Stimulated activated CD4-positive, alpha-beta T cell treated with anti-CD3 and anti-CD28 coated beads, Interleukin-1b, Interleukin-23, amount 100 ng/mL, for 1 hour (primary cell): ENCODE measurements at regions not wholly inside any gene's neighbourhood (a gene's known extent, or its start where the extent isn't known, plus 50 kb on each side); places are given as distances from the start of the nearest gene placed in this dataset.
"Not testable (repeated sequence)": the region's sequence is repeated elsewhere in the genome, so short reads cannot be mapped to it uniquely, and the experiment has no call there.

Source experiments
- DNase-seq, 2 donors: peaks; one replicate each; pipeline ENCODE4 v3.0.0-alpha.2; 2020; ENCODE audit warnings: low read depth in 2 of 2

DNA sequence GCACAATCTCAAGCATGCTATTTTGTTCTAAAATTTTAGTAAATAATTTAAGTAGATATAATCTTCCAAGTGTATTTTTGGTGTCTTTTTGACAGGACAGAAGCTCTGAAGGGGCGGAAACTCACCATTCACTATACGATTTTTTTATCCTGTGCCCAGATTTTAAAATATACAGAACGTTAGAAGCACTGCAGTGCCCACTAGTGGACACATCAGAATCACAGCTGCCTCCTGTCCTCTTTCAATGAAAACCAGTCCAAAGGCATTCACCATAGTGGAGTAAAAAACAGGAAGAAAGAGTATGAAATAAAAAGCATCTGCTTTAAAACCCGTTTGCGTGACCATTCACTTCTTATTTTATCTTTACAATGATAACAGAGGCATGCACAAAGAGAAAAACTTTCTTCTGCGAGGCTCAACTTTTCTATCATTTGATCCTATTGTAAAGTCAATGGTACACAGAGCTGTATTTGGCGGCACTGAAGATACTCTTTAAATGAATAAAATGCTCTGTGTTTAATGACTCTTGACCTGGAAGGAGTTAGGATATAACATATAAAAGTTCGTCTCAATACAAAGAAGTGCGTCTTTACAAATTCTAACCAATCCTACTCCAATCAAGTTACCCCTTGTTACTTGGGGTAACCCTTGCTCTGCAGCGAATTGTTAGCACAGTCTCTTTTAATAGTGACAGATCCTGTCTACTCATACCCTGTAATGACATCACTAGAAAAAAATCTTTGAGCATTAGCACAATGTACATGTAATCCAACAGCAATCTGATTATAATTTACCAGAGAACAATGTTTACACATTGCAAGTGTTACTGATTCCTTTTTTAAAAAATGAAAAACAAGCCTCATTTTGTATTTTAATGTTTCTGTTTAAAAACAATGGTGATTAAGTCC, 339.8 kb upstream of the PSMD7 start:
- no peak for DNase-seq

DNA sequence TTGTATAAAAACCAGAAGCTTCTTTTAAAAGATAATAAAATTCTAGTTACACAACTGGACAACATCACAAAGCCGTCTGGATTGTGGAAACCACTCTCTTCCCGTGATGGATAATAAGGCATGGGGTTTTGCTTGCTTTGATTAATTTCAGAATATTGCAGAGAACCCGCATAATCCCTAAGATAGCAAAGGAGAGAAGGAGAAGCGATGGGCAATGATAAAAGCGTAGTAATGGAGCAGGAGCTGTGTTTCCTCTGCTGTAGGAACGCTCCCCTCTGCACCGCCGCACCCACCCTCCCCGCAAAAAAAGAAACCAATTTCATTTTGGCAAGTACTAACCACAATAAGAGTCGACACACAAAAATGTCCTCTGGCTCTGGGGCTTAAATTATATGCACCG, 340.9 kb upstream of the PSMD7 start:
- DNase-seq, result no peak

DNA sequence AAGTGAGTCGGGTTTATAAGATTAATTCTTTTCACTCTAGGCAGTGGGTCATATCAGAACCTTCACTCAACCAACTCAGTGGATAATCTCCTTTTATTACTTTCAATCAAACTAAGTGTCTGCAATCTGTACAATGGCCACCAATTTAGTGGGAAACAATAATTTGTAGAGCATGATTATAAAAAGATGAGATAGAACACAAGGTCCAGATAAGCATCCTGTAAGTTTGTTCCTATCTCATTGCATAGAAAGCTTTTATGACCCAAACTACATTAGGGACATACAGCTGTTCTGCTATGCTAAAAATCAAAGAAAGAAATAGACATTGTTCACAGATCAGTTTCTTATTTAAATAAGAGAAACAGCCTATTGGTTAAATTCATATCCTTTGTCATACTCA, 341.4 kb upstream of the PSMD7 start:
- DNase-seq, result no peak

DNA sequence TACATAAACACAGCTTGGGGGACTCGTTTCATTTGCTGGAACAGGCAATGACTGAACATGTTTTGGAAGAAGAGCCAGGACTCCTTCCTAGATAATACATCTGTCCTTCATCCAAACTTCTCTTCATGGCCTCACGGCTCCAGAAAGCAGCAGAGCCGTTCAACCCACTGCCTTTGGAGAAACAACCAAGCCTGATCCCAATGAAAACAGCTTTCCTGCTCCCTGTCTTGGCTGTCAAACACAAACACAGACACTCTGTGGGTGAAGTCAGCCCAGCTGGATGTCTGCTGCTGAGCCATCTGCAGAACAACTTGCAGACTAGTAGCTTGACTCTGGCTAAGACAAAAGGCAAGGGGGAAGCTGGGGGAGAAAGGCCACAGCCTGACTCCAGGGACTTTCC, 345.1 kb upstream of the PSMD7 start:
- DNase-seq, result no peak

DNA sequence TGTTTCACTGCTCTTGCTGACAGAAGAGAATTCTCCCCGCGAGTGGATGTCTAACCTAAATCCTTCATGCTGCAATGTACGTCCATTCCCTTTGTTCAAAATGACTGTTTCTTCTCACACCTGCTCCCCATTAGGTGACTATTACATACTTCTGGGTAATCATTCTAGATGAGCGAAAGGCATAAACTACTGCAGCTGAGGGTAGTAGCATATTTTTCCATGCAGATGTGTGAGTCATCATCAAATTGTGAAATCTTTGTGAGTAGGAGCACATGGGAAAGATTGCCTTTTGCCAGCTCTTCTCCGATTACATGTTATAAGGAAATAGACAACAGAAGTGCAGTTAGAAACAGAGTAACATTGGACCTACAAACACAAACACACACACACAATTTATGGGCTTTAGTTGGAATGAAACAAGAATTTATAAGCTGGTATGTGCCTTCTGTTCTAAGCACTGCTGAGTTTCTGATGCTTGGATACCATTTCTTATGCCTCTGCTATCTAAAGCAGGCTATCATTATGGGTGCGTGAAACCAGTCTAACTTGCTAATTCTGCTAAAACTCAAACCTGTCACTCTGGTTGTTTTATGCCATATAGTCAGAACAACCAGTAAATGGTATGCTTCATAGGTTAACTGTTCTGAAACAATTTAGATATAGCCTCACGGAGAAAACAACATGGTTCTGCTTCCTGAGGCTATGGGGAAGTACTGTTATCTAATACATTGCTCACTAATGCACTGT, 346.9 kb upstream of the PSMD7 start:
- DNase-seq, result no peak

DNA sequence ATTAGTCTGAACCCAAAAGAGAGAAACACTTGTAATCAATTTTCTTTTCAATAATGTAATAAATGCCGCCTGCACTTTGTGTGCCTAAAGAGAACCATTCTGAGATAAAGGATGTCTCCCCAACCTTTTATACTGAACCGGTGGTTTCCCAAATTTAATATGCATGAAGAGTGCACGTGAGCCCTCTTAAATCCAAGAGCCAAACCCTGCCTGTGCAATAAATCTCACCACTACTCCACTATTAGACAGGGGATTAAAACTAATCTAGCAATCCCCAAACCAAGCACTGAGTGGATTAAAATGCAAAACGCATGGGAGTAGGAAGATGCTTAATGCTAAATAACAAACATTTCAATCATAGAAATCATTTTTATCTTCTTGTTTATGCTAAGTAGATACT, 351.0 kb upstream of the PSMD7 start:
- DNase-seq, result no peak

DNA sequence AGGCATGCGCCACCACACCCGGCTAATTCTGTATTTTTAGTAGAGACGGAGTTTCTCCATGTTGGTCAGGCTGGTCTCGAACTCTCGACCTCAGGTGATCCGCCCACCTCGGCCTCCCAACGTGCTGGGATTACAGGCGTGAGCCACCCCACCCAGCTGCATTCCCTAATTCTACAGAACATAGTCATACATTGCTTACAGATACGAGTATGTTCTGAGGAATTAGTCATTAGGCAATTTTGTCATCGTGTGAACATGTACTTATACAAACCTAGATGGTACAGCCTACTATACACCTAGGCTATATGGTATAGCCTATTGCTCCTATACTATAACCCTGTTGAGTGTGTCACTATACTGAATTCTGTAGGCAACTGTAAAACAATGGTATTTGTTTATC, 353.4 kb upstream of the PSMD7 start:
- not testable (repeated sequence) for DNase-seq

DNA sequence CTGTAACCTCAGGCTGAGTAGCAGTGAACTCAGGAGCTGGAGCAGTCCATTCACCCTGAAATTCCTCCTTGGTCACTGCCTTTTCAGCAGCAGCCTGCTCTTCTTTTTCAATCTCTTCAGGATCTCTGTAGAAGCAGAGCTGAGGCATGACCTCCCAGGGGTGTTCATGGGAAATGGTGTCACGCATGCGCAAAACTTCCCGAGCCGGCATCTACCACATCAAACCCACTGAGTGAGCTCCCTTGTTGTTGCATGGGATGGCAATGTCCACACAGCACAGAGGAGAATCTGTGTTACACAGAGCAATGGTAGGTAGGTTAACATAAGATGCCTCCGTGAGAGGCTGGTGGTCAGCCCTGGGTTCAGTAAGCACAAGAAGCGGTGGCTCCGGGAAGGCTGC, 355.8 kb upstream of the PSMD7 start:
- not testable (repeated sequence) for DNase-seq

GRCh38 chr16:73923951-73924350, 372.7 kb upstream of the PSMD7 start:
- no peak for DNase-seq

GRCh38 chr16:73921295-73921694, 375.3 kb upstream of the PSMD7 start:
- no peak for DNase-seq

- no peak for DNase-seq
Observed at GRCh38 chr16:73916829-73917594, 379.6 kb upstream of the PSMD7 start.

DNA sequence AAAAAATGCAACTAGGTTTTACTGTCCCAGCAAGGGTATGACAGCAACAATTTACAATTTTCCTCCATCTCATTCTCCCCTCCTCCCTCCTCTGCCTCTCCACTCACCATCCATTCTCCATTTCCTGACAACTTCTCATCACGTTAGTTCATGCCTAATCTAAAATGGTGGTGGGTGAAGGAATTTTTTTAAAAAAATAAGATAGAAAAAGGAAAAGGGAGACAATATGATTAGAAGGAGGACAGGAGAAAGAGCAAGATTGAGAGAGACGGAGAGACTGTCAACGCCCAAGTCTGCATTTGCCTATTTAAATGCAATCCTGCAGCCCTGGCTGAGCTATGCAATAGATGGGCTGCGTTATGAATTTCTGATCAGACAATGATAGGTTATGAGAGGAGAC, 380.7 kb upstream of the PSMD7 start:
- no peak for DNase-seq

DNA sequence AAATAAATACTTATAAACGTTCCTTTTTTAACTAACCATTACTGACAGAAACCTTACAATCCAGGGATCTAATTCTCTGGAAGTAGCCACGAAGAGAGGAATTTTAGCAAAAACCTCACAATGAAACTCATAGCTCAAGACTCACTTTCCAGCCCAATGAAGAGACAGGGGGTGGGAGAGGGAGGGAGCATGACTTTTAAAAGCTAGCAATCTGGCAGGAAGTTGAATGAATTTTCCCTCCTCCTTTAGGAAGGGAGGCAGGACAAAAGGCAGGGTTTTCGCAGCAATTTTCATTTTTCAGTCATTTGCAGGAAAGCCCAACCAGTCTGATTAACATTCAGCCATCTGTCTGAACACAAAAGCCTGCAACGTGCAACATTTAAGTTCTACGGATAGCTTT, 381.5 kb upstream of the PSMD7 start:
- DNase-seq, result no peak

DNA sequence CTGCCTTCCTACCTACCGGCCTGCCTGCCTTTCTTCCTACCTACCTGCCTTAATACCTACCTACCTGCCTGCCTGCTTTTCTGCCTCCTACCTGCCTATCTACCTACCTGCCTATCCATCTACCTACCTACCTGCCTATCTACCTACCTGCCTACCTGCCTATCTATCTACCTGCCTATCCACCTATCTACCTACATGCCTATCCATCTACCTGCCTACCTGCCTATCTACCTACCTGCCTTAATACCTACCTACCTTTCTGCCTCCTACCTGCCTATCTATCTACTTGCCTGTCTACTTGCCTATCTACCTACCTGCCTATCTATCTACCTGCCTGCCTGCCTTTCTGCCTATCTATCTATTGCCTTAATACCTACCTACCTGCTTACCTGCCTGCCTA, 383.8 kb upstream of the PSMD7 start:
- DNase-seq, result no peak

DNA sequence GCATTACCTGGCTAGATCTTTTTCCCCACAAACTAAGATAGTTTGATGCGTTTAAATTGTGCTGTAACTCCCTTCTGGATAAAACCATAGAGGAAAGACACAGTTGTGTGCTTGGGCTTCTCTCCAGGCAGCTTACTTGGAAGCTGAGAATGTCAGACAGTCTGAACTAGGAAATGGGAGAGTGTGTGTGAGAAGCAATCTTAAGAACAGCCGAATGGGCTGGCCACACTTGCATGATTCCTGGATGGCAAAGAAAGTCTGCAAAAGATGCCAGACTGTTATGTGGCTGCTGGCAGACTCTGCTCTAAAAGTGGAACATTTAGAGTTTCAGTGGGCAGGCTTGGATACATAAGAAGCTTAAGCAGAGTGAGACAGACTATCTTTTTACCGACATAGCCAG, 384.3 kb upstream of the PSMD7 start:
- DNase-seq, result no peak

- DNase-seq, result no peak
Observed at GRCh38 chr16:73909529-73910035, 387.0 kb upstream of the PSMD7 start.

GRCh38 chr16:73891129-73891542, 405.5 kb upstream of the PSMD7 start:
- DNase-seq, result no peak

- no peak for DNase-seq
Observed at GRCh38 chr16:73890186-73891128, 406.2 kb upstream of the PSMD7 start.

- DNase-seq, result no peak
Observed at GRCh38 chr16:73888840-73889490, 407.6 kb upstream of the PSMD7 start.

DNA sequence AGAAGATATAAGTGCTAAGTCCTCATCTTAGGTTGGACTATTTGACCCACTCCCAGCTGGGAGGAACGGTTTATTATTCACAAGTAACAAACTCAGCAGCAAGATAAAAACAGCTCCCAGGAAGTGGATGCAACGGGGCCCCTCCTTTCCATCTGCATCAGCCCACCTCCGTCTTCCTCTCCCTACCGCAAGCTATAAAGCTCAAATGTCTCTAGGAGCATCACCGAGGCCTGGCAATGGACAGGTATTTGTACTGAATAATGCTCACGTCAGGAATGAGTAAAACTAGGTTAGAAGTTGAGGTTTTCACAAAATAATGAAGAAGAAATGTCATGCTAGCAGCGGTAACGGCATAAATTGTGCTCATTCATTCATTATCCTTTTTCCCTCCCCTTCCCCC, 408.7 kb upstream of the PSMD7 start:
- no peak for DNase-seq

DNA sequence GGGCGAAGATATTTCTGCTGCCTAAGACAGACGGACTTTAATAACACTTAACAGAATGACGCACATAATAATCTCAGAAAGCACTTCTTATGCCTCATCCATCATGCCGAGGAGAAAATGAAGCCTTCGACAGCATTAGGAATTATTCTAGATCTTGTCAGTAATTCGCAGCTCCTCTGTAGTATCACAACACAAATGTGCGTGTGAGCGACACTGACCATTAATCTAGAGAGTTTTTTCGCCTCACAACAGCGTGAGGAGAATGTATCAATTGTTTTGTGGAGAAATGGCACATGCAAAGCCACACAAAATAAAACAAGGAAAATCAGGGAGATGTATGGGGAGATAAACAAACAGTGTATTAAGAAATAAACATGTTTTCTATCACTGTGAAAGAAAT, 410.2 kb upstream of the PSMD7 start:
- DNase-seq, result no peak
